Tibial nerve (tissue), 4 donors: ENCODE measurements at regions not wholly inside any gene's neighbourhood (a gene's known extent, or its start where the extent isn't known, plus 50 kb on each side); places are given as distances from the start of the nearest gene placed in this dataset.

Experiments used
- DNase-seq, 2 donors: peaks; one replicate each; pipeline ENCODE4 v3.0.0-alpha.2; 2019; ENCODE audit warnings: low spot score in 2 of 2
- H3K27ac ChIP-seq, 4 donors: fragments of 200-600 bp; sonication (generic) in 3 of 4; one replicate each; pipeline ENCODE4 v1.5.1; 2017 to 2019; ENCODE audit warnings: mild to moderate bottlenecking in 1 of 4
- H3K27me3 ChIP-seq, 2 donors: fragments of 200-600 bp; sonication (generic) in 1 of 2; one replicate each; pipeline versions ENCODE4 v1.5.1 to v1.6.0; 2017 to 2019
- H3K36me3 ChIP-seq, 3 donors: fragments of 200-600 bp; sonication (generic); one replicate each; pipeline ENCODE4 v1.5.1; 2018 to 2019
- H3K4me1 ChIP-seq, 4 donors: fragments of 200-600 bp; sonication (generic) in 3 of 4; one replicate each; pipeline ENCODE4 v1.5.1; 2017 to 2019
- H3K4me3 ChIP-seq, 4 donors: fragments of 200-600 bp; sonication (generic) in 3 of 4; one replicate each; pipeline ENCODE4 v1.5.1; 2017 to 2019; ENCODE audit warnings: mild to moderate bottlenecking in 1 of 4, moderate library complexity in 1 of 4
- H3K9me3 ChIP-seq, 4 donors: fragments of 200-600 bp; sonication (generic) in 3 of 4; one replicate each; pipeline ENCODE4 v1.5.1; 2017 to 2019
- CTCF ChIP-seq, 5 experiments: fragments of 200-600 bp in 3 of 5; fragments of 450-650 bp in 2 of 5; sonication (generic) in 3 of 5; IDR thresholded peaks; one replicate each; pipeline ENCODE4 v1.5.1; 2016 to 2019; ENCODE audit warnings: antibody characterized with exemption in 5 of 5, mild to moderate bottlenecking in 3 of 5, moderate library complexity in 2 of 5
- EP300 ChIP-seq, 2 donors: sonication (generic); formaldehyde crosslinking; IDR thresholded peaks; one replicate each; pipeline ENCODE4 v1.6.1; 2017; ENCODE audit warnings: antibody characterized with exemption in 2 of 2, mild to moderate bottlenecking in 1 of 2
- POLR2A ChIP-seq, 2 donors: fragments of 450-650 bp; IDR thresholded peaks; one replicate each; pipeline ENCODE4 v1.6.1; 2017; ENCODE audit warnings: antibody characterized with exemption in 2 of 2, mild to moderate bottlenecking in 2 of 2, moderate library complexity in 2 of 2
- WGBS, 2 donors: methylation state at CpG; one replicate each; pipeline ENCODE4 v1.1.5; 2018; 5-methylcytosine and 5-hydroxymethylcytosine counted together

GRCh38 chr6:9783567-9783966, 631.3 kb downstream of the TFAP2A start:
- H3K9me3 ChIP-seq = no peaks in the 10 kb centered on the region
- H3K27ac ChIP-seq = no peak overlapping the region
- H3K27me3 ChIP-seq = no peaks in the 10 kb centered on the region
- no peak for TF ChIP-seq POLR2A (IDR thresholded peaks at IDR 0.05)
- no peak for TF ChIP-seq EP300 (IDR thresholded peaks at IDR 0.05)
- TF ChIP-seq CTCF (IDR thresholded peaks at IDR 0.05) = no peak
- no peak overlapping the region for H3K4me3 ChIP-seq
- WGBS, 2 donors = 83 to 84% methylated on average over 6 of the region's 6 CpGs
- no peaks in the 10 kb centered on the region for H3K4me1 ChIP-seq
- H3K36me3 ChIP-seq = no peaks in the 10 kb centered on the region
- DNase-seq = no peak

- H3K4me1 ChIP-seq = no peaks in the 10 kb centered on the region
- no peaks in the 10 kb centered on the region for H3K36me3 ChIP-seq
- TF ChIP-seq EP300 (IDR thresholded peaks at IDR 0.05) (no peak), POLR2A (IDR thresholded peaks at IDR 0.05) (no peak), CTCF (IDR thresholded peaks at IDR 0.05) (no peak)
- H3K27ac ChIP-seq = no peak overlapping the region
- 48 to 52% methylated on average over 6 of the region's 6 CpGs for WGBS, 2 donors
- DNase-seq = no peak
- no peaks in the 10 kb centered on the region for H3K9me3 ChIP-seq
- no peaks in the 10 kb centered on the region for H3K27me3 ChIP-seq
- no peak overlapping the region for H3K4me3 ChIP-seq
These were observed 648.5 kb downstream of the TFAP2A start for GRCh38 chr6:9766240-9766915.

- no peak for DNase-seq
- Histone ChIP-seq H3K9me3 (no peaks in the 10 kb centered on the region), H3K36me3 (no peaks in the 10 kb centered on the region), H3K4me3 (no peak overlapping the region), H3K4me1 (no peaks in the 10 kb centered on the region), H3K27me3 (no peaks in the 10 kb centered on the region), H3K27ac (no peak overlapping the region)
- no peak for TF ChIP-seq EP300 (IDR thresholded peaks at IDR 0.05)
- no peak for TF ChIP-seq CTCF (IDR thresholded peaks at IDR 0.05)
- TF ChIP-seq POLR2A (IDR thresholded peaks at IDR 0.05) = no peak
- 62 to 72% methylated on average over 4 of the region's 4 CpGs for WGBS, 2 donors
These were observed 653.7 kb downstream of the TFAP2A start for GRCh38 chr6:9761220-9761619.

- no peaks in the 10 kb centered on the region for H3K36me3 ChIP-seq
- H3K9me3 ChIP-seq = no peaks in the 10 kb centered on the region
- H3K4me1 ChIP-seq = no peaks in the 10 kb centered on the region
- H3K4me3 ChIP-seq = no peak overlapping the region
- H3K27ac ChIP-seq = no peak overlapping the region
- TF ChIP-seq CTCF (IDR thresholded peaks at IDR 0.05) = no peak
- H3K27me3 ChIP-seq = no peaks in the 10 kb centered on the region
- no peak for DNase-seq
- 76% methylated on average over 5 of the region's 5 CpGs for WGBS, 2 donors
These were observed 660.4 kb downstream of the TFAP2A start for GRCh38 chr6:9754515-9754914.

GRCh38 chr6:9745966-9746365, 668.9 kb downstream of the TFAP2A start:
- H3K4me1 ChIP-seq = no peaks in the 10 kb centered on the region
- no peaks in the 10 kb centered on the region for H3K27me3 ChIP-seq
- no peak for TF ChIP-seq POLR2A (IDR thresholded peaks at IDR 0.05)
- no peak for TF ChIP-seq CTCF (IDR thresholded peaks at IDR 0.05)
- H3K27ac ChIP-seq = no peak overlapping the region
- 89 to 91% methylated on average over 2 of the region's 2 CpGs for WGBS, 2 donors
- H3K4me3 ChIP-seq = no peak overlapping the region
- no peak for DNase-seq
- H3K36me3 ChIP-seq = no peaks in the 10 kb centered on the region
- no peaks in the 10 kb centered on the region for H3K9me3 ChIP-seq
